ENCODE measurements at regions not wholly inside any gene's neighbourhood (a gene's known extent, or its start where the extent isn't known, plus 50 kb on each side); places are given as distances from the start of the nearest gene placed in this dataset.

DNA sequence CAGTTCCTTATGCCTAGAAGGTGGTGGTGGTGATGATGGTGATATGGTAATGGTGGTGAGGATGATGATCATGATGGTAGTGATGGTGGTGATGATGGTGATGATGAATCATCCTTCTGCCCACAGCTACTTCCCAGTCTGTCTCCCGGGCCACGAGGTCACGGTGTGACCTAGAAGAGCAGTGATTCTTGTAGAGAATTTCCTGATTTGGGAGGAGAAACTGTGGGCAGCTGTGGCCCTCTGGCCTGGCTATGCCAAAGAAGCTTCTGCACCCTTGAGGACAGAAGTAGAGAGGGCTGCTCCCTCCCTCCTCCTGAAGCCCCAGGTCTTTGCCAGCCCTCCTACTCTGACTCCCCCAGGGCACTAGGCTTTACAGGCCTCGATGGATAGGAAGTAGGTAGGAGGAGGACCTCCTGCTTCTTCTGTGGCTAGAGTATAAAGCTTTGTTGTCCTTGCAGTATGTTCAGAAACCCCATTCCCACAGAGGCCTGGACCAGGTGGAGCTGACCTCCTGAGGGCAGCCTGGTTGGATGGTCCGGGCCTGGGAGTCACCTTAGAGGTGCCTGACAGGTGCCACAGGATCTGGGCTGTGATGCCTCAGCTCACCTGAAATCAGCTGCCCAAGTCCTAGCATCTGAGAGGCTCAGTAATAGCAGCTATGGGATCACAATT lies 57.9 kb upstream of the EPAS1 start:
- peak; percentile 57 for ATAC-seq

DNA sequence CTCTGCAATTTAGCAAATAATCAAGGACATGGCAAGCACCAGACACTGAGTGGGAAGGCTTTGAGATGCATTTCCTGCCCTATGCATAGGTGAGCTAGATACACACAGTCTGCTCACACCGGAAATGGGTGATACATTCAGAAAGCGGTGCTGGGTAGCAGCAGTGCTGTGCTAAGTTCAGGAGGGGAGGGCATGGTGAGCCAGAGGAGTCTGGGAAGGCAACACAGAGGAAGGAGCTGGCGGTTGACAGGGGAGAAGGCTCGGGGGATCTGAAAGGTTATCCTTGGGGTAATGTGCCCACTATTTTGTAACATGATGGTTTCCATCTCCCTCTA lies 57.4 kb upstream of the EPAS1 start:
- ATAC-seq, result peak; percentile 95
- peak; percentile 43 for DNase-seq

More for the DNA sequence above, 57.9 kb upstream of the EPAS1 start:
- peak; percentile 30 for DNase-seq

DNA sequence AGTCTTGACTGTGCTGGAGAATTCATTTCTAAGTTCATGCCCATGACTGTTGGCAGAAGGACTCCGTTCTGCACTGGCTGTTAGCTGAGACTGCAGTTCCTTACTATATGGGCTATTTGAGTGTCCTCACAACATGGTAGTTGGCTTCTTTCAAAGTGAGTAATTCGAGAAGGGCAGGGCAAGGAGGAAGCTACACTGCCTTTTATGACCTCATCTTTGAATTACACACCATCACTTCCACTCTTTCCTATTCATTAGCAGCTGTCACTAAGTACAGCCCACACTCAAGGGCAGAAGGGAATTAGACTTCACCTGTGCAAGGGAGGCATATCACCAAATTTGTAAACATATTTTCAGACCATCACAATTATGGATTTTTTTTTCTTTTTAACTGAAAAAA lies 55.9 kb upstream of the EPAS1 start:
- ATAC-seq, result no peak
- DNase-seq, result no peak

DNA sequence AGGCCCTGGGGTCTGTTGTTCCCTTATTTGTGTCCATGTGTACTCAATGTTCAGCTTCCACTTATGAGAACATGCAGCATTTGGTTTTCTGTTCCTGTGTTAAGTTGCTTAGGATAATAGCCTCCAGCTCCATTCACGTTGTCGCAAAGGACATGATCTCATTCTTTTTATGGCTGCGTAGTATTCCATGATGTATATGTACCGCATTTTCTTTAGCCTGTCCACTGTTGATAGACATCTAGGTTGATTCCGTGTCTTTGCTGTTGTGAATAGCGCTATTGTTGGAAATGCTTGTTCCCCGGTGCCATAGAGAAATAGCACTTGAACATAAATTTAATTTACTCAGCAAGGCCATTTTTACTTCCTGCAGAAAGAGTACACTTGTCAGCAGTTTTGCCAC lies 51.3 kb upstream of the EPAS1 start:
- ATAC-seq, result no peak
- no peak for DNase-seq

DNA sequence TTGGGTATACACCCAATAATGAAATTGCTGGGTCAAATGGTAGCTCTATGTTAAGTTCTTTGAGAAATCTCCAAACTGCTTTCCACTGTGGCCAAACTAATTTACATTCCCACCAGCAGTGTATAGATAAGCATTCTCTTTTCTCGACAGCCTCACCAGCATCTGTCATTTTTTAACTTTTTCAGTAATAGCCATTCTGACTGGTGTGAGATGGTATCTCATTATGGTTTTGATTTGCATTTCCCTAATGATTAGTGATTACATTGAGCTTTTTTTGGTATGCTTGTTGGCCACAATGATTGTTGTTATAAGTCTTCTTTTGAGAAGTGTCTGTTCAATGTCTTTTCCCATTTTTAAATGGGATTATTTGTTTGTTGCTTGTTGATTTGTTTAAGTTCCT lies 50.4 kb upstream of the EPAS1 start:
- no peak for ATAC-seq
- DNase-seq, result no peak
